OCI-LY7 (cell line): ENCODE measurements at regions not wholly inside any gene's neighbourhood (a gene's known extent, or its start where the extent isn't known, plus 50 kb on each side); places are given as distances from the start of the nearest gene placed in this dataset.

Experiments
- BruUV-seq: library from RNA; stranded (reverse); fragments of 400-500 nt; replicated peaks from 2 replicates; lab custom pipeline; 2021; lab: Mats Ljungman, UMichigan
- CTCF ChIA-PET: fragments of 300-600 bp; sonication (Branson Sonifier 250); formaldehyde crosslinking; loops from one replicate; lab custom pipeline; 2022; ENCODE audit warnings: antibody characterized with exemption; ENCODE audit not compliant: unreplicated experiment; lab: Charles Lee
- POLR2A ChIA-PET: fragments of 300-600 bp; sonication (Branson Sonifier 250); formaldehyde crosslinking; loops from one replicate; lab custom pipeline; 2022; ENCODE audit warnings: antibody characterized with exemption; lab: Charles Lee
- DNase-seq: peaks from one replicate; pipeline ENCODE4 v3.0.0-alpha.2; 2015; ENCODE audit warnings: low spot score
- H2AFZ ChIP-seq: fragments of 200-600 bp; sonication (generic), shearing (Covaris generic); 2 replicates; pipeline ENCODE4 v1.6.1; 2014; ENCODE audit warnings: mild to moderate bottlenecking, antibody characterized with exemption, low read length, moderate library complexity
- H3K27ac ChIP-seq: fragments of 200-600 bp; sonication (generic); 2 replicates; pipeline ENCODE4 v1.5.1; 2014; ENCODE audit warnings: mixed run types, low read depth, mild to moderate bottlenecking, moderate library complexity, low read length, inconsistent platforms; ENCODE audit not compliant: poor library complexity, severe bottlenecking
- H3K36me3 ChIP-seq: fragments of 200-600 bp; sonication (generic); 2 replicates; pipeline ENCODE4 v1.6.1; 2014; ENCODE audit warnings: mild to moderate bottlenecking, antibody characterized with exemption, low read length, moderate library complexity, mixed read lengths; ENCODE audit not compliant: insufficient read depth
- H3K4me1 ChIP-seq: fragments of 200-600 bp; sonication (generic); 2 replicates; pipeline ENCODE4 v1.5.1; 2014; ENCODE audit warnings: mild to moderate bottlenecking, low read length; ENCODE audit not compliant: insufficient read depth, poor library complexity, severe bottlenecking
- H3K4me2 ChIP-seq: fragments of 200-600 bp; sonication (generic); 2 replicates; pipeline ENCODE4 v1.6.1; 2014; ENCODE audit warnings: mild to moderate bottlenecking, low read length
- H3K4me3 ChIP-seq: fragments of 200-600 bp; sonication (generic); 2 replicates; pipeline ENCODE4 v1.5.1; 2014; ENCODE audit warnings: mild to moderate bottlenecking, low read depth, low read length; ENCODE audit not compliant: poor library complexity, severe bottlenecking
- H3K79me2 ChIP-seq: fragments of 200-600 bp; sonication (generic); 2 replicates; pipeline ENCODE4 v1.6.1; 2016; ENCODE audit warnings: low read depth, mild to moderate bottlenecking, low read length, moderate library complexity, mixed read lengths; ENCODE audit not compliant: insufficient read depth
- H3K9me2 ChIP-seq: fragments of 200-600 bp; sonication (generic); 2 replicates; pipeline ENCODE4 v1.6.1; 2016; ENCODE audit warnings: mild to moderate bottlenecking, low read length, mixed read lengths; ENCODE audit not compliant: insufficient read depth
- H3K9me3 ChIP-seq: fragments of 200-600 bp; sonication (generic); 2 replicates; pipeline ENCODE4 v1.6.1; 2014; ENCODE audit warnings: mild to moderate bottlenecking, mixed run types, low read length, mixed read lengths
- H4K20me1 ChIP-seq: fragments of 200-600 bp; sonication (generic); 2 replicates; pipeline ENCODE4 v1.6.1; 2014; ENCODE audit warnings: mild to moderate bottlenecking, antibody characterized with exemption, low read length, moderate library complexity, mixed read lengths; ENCODE audit not compliant: insufficient read depth
- EZH2phosphoT487 ChIP-seq: fragments of 200-600 bp; sonication (generic); IDR thresholded peaks from 2 replicates; pipeline ENCODE4 v1.6.1; 2018; ENCODE audit warnings: low read depth, borderline replicate concordance, mild to moderate bottlenecking, mixed run types, antibody characterized with exemption, low read length, moderate library complexity, mixed read lengths
- intact Hi-C: fragments of 100-400 bp; cut with micrococcal nuclease; formaldehyde crosslinking; loops from one replicate; pipeline ENCODE4 v1.10.0; 2022; ENCODE audit not compliant: unreplicated experiment
- TF ChIP-seq, protein P1 (sequence below): fragments of 200-600 bp; sonication (generic); conservative IDR thresholded peaks from 2 replicates; pipeline ENCODE4 v1.5.1; 2014; ENCODE audit warnings: mild to moderate bottlenecking, antibody characterized with exemption, low read length, moderate library complexity, mixed read lengths

DNA sequence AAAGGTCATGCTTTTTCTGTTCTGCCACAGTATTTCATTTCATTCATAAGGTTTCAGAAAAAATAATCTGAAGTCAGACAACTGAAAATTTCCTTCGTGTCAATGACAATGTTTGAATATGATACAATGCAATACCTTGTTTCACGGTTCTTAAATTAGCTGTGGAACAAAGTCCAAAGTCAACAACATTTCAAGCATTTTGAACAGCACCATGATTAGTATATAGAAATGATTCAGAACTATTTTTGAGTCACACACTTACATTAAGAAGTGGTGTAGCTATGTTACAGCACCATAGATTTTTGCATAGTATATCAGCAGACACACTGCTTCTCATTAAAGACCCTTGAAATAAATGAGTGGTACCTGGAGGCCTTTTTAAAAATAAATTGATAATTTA is 178.3 kb upstream of the DSEL start:
- TF ChIP-seq EZH2phosphoT487: no peak
- TF ChIP-seq, protein P1, sequence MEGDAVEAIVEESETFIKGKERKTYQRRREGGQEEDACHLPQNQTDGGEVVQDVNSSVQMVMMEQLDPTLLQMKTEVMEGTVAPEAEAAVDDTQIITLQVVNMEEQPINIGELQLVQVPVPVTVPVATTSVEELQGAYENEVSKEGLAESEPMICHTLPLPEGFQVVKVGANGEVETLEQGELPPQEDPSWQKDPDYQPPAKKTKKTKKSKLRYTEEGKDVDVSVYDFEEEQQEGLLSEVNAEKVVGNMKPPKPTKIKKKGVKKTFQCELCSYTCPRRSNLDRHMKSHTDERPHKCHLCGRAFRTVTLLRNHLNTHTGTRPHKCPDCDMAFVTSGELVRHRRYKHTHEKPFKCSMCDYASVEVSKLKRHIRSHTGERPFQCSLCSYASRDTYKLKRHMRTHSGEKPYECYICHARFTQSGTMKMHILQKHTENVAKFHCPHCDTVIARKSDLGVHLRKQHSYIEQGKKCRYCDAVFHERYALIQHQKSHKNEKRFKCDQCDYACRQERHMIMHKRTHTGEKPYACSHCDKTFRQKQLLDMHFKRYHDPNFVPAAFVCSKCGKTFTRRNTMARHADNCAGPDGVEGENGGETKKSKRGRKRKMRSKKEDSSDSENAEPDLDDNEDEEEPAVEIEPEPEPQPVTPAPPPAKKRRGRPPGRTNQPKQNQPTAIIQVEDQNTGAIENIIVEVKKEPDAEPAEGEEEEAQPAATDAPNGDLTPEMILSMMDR: no peak
- no peak overlapping the region for H2AFZ ChIP-seq
- POLR2A ChIA-PET: no interaction called here
- BruUV-seq: no TSS peak
- no peaks in the 10 kb centered on the region for H3K9me3 ChIP-seq
- no peak overlapping the region for H3K27ac ChIP-seq
- H4K20me1 ChIP-seq: no peaks in the 10 kb centered on the region
- CTCF ChIA-PET: no interaction called here
- H3K9me2 ChIP-seq: no peaks in the 10 kb centered on the region
- no peak overlapping the region for H3K4me3 ChIP-seq
- intact Hi-C loops: no loop called here
- H3K4me1 ChIP-seq: no peaks in the 10 kb centered on the region
- no peak overlapping the region for H3K4me2 ChIP-seq
- DNase-seq: no peak
- H3K36me3 ChIP-seq: no peaks in the 10 kb centered on the region
- H3K79me2 ChIP-seq: no peaks in the 10 kb centered on the region

DNA sequence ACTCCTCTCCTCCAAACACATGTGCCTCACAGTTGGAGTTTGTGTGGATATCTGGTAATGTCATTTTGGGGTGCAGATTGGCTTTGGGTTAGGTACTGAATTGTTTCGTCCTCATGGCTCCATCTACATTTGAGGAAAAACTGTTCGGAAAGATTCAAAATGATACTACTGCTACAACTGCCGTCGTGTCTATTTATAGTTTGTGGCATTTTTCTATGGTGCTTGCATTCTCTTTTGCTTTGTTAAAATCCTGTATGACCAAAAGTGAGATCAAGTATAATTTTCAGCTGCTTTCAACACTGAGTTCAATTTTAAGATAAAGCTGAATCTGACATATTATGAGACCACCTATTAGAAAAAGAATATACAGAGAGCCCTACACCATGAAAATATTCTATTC is 176.3 kb upstream of the DSEL start:
- DNase-seq: no peak
- H3K4me1 ChIP-seq: no peaks in the 10 kb centered on the region
- no peak overlapping the region for H3K4me3 ChIP-seq
- ChIA-PET POLR2A (no interaction called here), CTCF (no interaction called here)
- H3K79me2 ChIP-seq: no peaks in the 10 kb centered on the region
- no peaks in the 10 kb centered on the region for H3K36me3 ChIP-seq
- no peak overlapping the region for H3K27ac ChIP-seq
- no peak overlapping the region for H3K4me2 ChIP-seq
- no TSS peak for BruUV-seq
- no peaks in the 10 kb centered on the region for H3K9me2 ChIP-seq
- no peak for TF ChIP-seq EZH2phosphoT487
- TF ChIP-seq, protein P1: no peak
- no peaks in the 10 kb centered on the region for H4K20me1 ChIP-seq
- H3K9me3 ChIP-seq: no peaks in the 10 kb centered on the region
- no peak overlapping the region for H2AFZ ChIP-seq
- intact Hi-C loops: no loop called here

DNA sequence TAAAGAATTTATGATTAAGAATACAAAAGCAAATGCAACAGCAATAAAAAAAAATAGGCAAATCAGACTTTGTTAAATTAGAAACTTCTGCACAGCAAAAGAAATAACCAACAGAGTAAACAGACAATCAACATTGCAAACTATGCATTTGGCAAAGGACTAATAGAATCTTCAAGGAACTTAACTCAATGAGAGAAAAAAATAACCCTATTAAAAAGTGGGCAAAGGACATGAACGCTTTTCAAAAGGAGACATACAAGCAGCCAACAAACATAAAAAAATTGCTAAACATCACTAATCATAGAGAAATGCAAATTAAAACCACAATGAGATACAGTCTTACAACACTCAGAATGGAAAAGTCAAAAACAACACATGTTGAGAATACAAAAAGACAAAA is 166.0 kb upstream of the DSEL start:
- ChIA-PET CTCF (no interaction called here), POLR2A (no interaction called here)
- no peaks in the 10 kb centered on the region for H3K9me2 ChIP-seq
- H4K20me1 ChIP-seq: no peaks in the 10 kb centered on the region
- H3K36me3 ChIP-seq: no peaks in the 10 kb centered on the region
- H3K9me3 ChIP-seq: no peaks in the 10 kb centered on the region
- no peaks in the 10 kb centered on the region for H3K4me1 ChIP-seq
- H3K4me2 ChIP-seq: no peak overlapping the region
- TF ChIP-seq, protein P1: no peak
- no peak for TF ChIP-seq EZH2phosphoT487
- H2AFZ ChIP-seq: no peak overlapping the region
- no peak for DNase-seq
- no peak overlapping the region for H3K27ac ChIP-seq
- intact Hi-C loops: no loop called here
- BruUV-seq: no TSS peak
- no peak overlapping the region for H3K4me3 ChIP-seq
- H3K79me2 ChIP-seq: no peaks in the 10 kb centered on the region
